ENCODE measurements at regions not wholly inside any gene's neighbourhood (a gene's known extent, or its start where the extent isn't known, plus 50 kb on each side); places are given as distances from the start of the nearest gene placed in this dataset.

- TF ChIP-seq CTCF (IDR thresholded peaks at IDR 0.05; ENCODE audit: low read depth, low read length) (no peak), EZH2phosphoT487 (IDR thresholded peaks at IDR 0.05; ENCODE audit: low read depth) (no peak)
Observed at GRCh38 chr2:133811409-133812125, 243.3 kb upstream of the NCKAP5 start.

All from OCI-LY3 (cell line).